ENCODE measurements at regions not wholly inside any gene's neighbourhood (a gene's known extent, or its start where the extent isn't known, plus 50 kb on each side); places are given as distances from the start of the nearest gene placed in this dataset.

DNA sequence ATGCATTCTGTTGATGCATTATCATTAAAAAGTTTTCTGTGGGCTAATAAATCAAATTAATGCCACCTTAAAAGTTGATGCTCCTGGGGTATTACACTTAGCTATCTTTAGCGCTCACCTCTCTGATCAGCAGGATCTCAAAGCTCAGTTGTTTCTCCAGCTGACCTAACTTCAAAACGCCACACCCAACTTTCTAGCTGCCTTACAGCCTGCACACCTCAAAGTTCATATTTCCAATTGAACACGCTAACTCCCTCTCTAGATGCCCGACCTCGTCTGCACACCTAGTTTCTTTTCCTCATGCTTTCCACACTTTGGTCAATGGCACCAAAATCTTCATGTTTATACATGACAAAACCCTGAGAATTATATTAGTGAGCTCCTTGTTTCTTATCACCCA is 98.2 kb upstream of the AGTR1 start:
- H3K4me3 ChIP-seq (ENCODE audit: low read depth, low read length), result no peak overlapping the region
- DNase-seq (ENCODE audit: low read depth), result no peak
- TF ChIP-seq, protein P1, sequence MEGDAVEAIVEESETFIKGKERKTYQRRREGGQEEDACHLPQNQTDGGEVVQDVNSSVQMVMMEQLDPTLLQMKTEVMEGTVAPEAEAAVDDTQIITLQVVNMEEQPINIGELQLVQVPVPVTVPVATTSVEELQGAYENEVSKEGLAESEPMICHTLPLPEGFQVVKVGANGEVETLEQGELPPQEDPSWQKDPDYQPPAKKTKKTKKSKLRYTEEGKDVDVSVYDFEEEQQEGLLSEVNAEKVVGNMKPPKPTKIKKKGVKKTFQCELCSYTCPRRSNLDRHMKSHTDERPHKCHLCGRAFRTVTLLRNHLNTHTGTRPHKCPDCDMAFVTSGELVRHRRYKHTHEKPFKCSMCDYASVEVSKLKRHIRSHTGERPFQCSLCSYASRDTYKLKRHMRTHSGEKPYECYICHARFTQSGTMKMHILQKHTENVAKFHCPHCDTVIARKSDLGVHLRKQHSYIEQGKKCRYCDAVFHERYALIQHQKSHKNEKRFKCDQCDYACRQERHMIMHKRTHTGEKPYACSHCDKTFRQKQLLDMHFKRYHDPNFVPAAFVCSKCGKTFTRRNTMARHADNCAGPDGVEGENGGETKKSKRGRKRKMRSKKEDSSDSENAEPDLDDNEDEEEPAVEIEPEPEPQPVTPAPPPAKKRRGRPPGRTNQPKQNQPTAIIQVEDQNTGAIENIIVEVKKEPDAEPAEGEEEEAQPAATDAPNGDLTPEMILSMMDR (IDR thresholded peaks at IDR 0.05; ENCODE audit: insufficient read depth, low read depth, low read length, missing control alignments), result no peak

DNA sequence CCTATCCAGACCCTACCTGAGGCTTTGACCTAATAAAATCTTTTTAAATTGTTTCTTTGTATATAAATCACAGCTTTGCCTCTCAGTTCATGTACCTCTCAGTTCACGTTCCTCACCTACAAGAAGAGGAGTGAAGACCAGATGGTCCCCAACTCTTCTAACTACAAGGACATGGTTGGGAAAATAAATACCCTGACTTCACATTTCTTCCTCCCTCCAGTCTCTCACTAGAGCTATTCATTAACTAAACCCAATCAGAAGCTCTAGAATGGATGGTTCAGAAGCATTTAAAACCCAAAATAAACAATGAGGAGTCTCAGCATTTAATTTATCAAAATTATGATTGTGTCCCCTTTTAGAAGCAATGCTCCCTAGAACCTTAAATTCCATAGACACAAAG is 97.3 kb upstream of the AGTR1 start:
- TF ChIP-seq, protein P1 (IDR thresholded peaks at IDR 0.05; ENCODE audit: insufficient read depth, low read depth, low read length, missing control alignments), result no peak
- H3K4me3 ChIP-seq (ENCODE audit: low read depth, low read length), result no peak overlapping the region
- DNase-seq (ENCODE audit: low read depth), result no peak

DNA sequence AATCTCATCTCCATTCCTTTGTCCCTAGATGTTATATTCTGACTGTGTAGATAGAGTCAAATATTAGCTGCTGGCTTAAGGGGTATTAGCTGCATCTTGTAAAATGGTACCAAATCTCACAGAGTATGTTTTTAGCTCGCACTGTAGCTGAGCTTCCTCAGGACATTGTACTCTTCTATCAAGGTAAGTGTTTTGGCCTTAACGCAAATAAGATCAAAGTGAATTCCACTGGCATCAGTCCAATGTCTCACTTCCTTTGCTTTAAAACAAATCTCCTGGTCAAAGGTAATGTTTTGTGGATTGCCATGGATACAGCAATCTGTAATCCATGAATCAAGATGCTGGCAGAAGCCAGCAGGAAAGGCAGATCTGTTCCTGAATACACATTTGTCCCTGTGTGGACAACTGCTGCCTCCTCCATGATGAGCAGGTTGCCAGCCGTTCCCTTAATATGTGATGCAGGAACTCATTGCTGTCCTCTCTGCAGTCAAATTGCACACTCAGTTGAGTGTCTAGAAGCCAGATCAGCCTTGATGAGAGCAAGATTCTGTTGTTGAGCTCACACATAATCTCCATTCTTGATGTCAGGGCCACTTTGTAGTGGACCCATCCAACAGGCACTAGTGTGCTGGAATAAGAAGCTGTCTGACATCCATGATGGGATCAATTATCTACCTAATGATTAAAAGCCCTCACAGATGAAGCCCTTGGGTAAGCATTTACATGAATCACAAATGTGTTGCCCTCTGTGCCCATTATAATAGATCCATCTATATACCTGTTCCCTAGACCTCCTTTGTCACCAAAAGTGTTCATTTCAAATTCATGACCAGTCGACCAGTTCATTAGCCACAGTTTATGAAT is 96.6 kb upstream of the AGTR1 start:
- TF ChIP-seq, protein P1 (IDR thresholded peaks at IDR 0.05; ENCODE audit: insufficient read depth, low read depth, low read length, missing control alignments), result no peak
- H3K4me3 ChIP-seq (ENCODE audit: low read depth, low read length), result no peak overlapping the region
- DNase-seq (ENCODE audit: low read depth), result no peak

DNA sequence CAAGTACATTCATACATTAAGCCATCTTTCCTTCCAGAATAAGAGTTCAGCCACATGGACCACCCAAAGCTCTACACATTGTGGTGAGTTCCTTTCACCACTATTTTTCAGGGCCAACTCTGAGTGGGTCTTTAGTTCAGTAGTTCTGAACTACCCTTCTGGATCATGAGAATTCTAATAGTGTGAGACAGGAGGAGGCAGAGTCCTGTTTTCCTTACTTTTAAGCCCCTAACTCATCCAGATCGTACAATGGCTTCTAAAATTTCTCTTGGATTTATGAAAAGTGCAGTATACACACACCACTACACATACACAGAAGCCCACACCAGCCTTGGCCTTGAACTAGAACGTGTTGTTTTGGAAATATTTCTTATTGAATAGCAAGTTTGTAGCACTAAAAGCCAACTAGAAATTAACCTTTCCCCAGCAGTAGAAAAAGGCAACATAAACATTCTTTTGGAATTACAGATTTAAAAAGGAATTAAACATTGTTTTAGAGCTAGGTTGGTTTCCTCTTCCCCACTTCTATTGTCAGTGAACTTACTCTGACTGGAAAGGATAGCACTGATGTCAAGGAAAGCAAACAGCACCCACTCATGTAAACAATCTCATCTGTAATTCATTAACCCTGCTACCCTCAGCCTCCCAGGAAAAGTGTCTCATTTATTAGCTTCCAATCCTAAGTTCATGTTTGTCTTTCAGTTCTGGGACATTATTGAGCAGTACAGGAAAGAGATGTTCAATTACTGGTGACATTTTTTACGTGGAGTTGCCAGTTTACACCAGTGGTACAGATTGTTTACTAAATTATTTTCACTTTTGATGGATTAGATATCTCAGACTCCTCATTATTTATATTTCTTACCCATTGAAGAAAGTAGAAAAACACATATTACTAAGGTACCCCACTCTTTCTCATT is 95.7 kb upstream of the AGTR1 start:
- TF ChIP-seq, protein P1 (IDR thresholded peaks at IDR 0.05; ENCODE audit: insufficient read depth, low read depth, low read length, missing control alignments), result no peak
- no peak overlapping the region for H3K4me3 ChIP-seq (ENCODE audit: low read depth, low read length)
- no peak for DNase-seq (ENCODE audit: low read depth)

DNA sequence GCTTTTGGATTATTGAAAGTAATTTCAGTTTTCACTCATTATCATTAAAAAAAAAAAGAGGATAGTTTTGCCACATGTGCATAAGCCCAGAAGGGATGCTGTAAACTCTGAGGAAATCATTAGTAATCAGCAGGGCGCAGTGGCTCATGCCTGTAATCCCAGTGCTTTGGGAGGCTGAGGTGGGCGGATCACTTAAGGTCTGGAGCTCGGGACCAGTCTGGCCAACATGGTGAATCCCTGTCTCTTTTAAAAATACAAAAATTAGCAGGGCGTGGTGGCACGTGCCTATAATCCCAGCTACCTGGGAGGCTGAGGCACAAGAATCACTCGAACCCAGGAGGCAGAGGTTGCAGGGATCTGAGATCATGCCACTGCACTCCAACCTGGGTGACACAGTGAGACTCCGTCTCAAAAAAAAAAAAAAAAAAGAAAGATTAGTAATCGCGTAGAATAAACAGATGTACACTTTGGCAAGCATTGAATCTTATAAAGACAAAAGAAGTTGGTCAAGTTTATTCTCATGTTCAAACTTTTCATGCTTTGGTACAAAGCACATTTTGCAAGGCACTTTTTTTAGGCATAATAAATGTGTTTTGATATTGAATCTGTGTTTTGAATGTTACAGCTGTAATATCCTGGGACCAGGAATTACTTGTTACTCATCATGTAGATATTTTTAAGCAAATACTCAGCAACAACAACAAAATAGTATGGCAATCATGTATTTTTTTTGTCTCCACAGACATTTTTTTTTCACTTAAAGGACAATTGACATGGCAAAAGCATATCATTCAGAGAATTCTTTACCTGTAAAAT is 93.2 kb upstream of the AGTR1 start:
- no peak overlapping the region for H3K4me3 ChIP-seq (ENCODE audit: low read depth, low read length)
- TF ChIP-seq, protein P1 (IDR thresholded peaks at IDR 0.05; ENCODE audit: insufficient read depth, low read depth, low read length, missing control alignments), result no peak
- DNase-seq (ENCODE audit: low read depth), result no peak

DNA sequence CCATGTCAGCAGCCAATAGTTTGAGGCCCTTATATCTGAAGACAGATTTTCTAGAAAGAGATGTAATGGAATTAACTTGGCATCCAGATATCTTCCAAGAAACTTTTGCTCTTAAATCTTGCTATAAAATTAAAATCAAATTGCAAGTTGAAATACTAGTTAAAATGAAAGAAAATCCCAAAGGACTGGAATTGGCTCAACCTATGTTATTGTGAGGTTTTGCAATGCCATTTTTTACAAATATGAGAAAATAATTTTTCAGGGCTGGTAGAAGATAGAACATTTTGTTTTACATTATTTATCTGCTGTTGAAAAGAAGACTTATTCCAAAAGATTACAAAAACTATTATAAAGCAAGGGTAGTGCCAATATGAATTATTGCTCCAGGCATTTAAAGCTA is 92.2 kb upstream of the AGTR1 start:
- no peak for DNase-seq (ENCODE audit: low read depth)
- TF ChIP-seq, protein P1 (IDR thresholded peaks at IDR 0.05; ENCODE audit: insufficient read depth, low read depth, low read length, missing control alignments), result no peak

More for the DNA sequence above, 92.2 kb upstream of the AGTR1 start:
- no peak overlapping the region for H3K4me3 ChIP-seq (ENCODE audit: low read depth, low read length)

Measured in GM12865 (cell line).